OCI-M2 (cell line): ENCODE measurements at regions not wholly inside any gene's neighbourhood (a gene's known extent, or its start where the extent isn't known, plus 50 kb on each side); places are given as distances from the start of the nearest gene placed in this dataset.
"Not testable (repeated sequence)": the region's sequence is repeated elsewhere in the genome, so short reads cannot be mapped to it uniquely, and the experiment has no call there.

ENCODE experiments used
- DNase-seq: peaks from one replicate; lab custom pipeline; 2025; ENCODE audit not compliant: unreplicated experiment; lab: John Stamatoyannopoulos, UW

- no peak for DNase-seq
Observed at GRCh38 chr3:166837535-166837934, 542.6 kb downstream of the ZBBX start.

GRCh38 chr3:166836836-166837235 lies 543.3 kb downstream of the ZBBX start:
- DNase-seq: no peak

- DNase-seq: no peak
Observed at GRCh38 chr3:166829896-166830295, 550.2 kb downstream of the ZBBX start.

GRCh38 chr3:166818464-166818863 lies 561.6 kb downstream of the ZBBX start:
- DNase-seq: no peak

- not testable (repeated sequence) for DNase-seq
Observed at GRCh38 chr3:166817269-166817668, 562.8 kb downstream of the ZBBX start.

- no peak for DNase-seq
Observed at GRCh38 chr3:166810741-166811445, 569.2 kb downstream of the ZBBX start.

GRCh38 chr3:166809520-166809919 lies 570.6 kb downstream of the ZBBX start:
- DNase-seq: no peak

- no peak for DNase-seq
Observed at GRCh38 chr3:166788936-166789335, 591.2 kb downstream of the ZBBX start.

- no peak for DNase-seq
Observed at GRCh38 chr3:166785876-166786275, 594.2 kb downstream of the ZBBX start.

GRCh38 chr3:166783206-166783605 lies 596.9 kb downstream of the ZBBX start:
- no peak for DNase-seq

- DNase-seq: no peak
Observed at GRCh38 chr3:166764698-166765318, 615.3 kb downstream of the ZBBX start.

- DNase-seq: no peak
Observed at GRCh38 chr3:166759736-166760513, 620.2 kb downstream of the ZBBX start.

GRCh38 chr3:166752214-166752613 lies 627.9 kb downstream of the ZBBX start:
- no peak for DNase-seq

- no peak for DNase-seq
Observed at GRCh38 chr3:166743481-166744134, 636.5 kb downstream of the ZBBX start.

- no peak for DNase-seq
Observed at GRCh38 chr3:166734734-166735133, 645.4 kb downstream of the ZBBX start.

- no peak for DNase-seq
Observed at GRCh38 chr3:166731701-166732100, 648.4 kb downstream of the ZBBX start.

GRCh38 chr3:166721466-166721865 lies 658.6 kb downstream of the ZBBX start:
- no peak for DNase-seq

- no peak for DNase-seq
Observed at GRCh38 chr3:166714206-166714605, 665.9 kb downstream of the ZBBX start.

- DNase-seq: no peak
Observed at GRCh38 chr3:166713787-166714186, 666.3 kb downstream of the ZBBX start.

GRCh38 chr3:166706094-166706493 lies 674.0 kb downstream of the ZBBX start:
- DNase-seq: no peak

- no peak for DNase-seq
Observed at GRCh38 chr3:166697495-166697894, 682.6 kb downstream of the ZBBX start.

GRCh38 chr3:166696103-166696502 lies 684.0 kb downstream of the ZBBX start:
- DNase-seq: no peak
